ENCODE measurements at regions not wholly inside any gene's neighbourhood (a gene's known extent, or its start where the extent isn't known, plus 50 kb on each side); places are given as distances from the start of the nearest gene placed in this dataset.
"Not testable (repeated sequence)": the region's sequence is repeated elsewhere in the genome, so short reads cannot be mapped to it uniquely, and the experiment has no call there.

DNA sequence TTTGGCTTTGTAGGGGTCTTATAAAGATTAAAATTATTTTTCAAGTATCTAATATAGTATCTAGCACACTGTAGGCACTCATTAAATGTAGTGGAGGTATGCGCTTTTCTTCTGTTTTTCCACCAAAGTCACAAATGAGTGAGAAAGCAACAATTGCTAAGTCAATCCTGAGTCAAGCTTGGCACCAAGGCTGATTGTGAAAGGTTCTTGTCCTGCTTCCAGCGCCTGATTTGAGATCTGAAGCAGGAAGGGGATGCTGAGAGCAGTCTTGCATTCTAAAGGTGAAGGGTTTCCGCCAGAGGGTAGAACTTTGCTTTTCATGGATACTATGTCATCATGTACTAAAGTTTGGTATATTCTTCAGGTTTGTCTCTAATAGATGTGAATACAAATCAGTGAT is 64.9 kb upstream of the DAAM1 start:
- TF ChIP-seq ZNF274 (IDR thresholded peaks at IDR 0.05; ENCODE audit: low read depth, low read length), result no peak
- no peak overlapping the region for H3K4me3 ChIP-seq (ENCODE audit: low read length)

DNA sequence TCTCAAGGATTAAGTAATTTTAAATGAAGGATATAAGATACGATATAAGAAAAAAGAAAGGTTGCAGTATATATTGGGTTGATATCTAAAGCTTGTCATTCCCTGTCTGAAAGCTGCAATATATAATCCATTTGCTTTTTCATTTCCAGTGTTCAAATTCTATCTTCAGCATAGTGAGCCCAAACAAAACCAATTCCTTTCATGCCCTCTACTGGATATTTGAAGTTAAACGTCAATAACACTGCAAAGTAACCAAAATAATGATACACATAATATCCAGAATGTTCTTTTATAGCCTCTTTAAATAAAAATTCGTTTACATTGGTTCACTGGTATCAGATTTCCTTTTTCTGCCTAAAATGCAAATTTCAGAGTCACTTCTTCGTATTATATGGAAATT is 64.5 kb upstream of the DAAM1 start:
- no peak overlapping the region for H3K4me3 ChIP-seq (ENCODE audit: low read length)
- no peak for TF ChIP-seq ZNF274 (IDR thresholded peaks at IDR 0.05; ENCODE audit: low read depth, low read length)

DNA sequence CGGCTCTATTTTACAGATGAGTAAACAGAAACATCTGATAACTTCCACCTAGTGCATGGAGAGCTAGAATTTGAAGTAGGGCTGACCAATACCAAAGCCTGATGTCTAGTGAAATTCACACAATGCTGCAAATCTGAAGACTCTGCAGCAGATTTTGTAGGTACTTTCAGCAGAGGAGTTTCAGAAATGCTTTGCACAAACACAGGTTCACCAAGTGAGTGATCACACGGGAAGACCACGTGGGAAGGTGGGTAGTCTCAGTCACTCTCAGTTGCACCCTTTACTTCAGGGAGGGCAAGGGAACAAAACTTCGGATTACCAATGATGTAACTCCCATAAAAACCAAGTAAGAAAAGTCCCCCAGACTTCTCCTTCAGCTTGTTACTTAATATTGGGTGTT is 63.3 kb upstream of the DAAM1 start:
- no peak overlapping the region for H3K4me3 ChIP-seq (ENCODE audit: low read length)
- no peak for TF ChIP-seq ZNF274 (IDR thresholded peaks at IDR 0.05; ENCODE audit: low read depth, low read length)

DNA sequence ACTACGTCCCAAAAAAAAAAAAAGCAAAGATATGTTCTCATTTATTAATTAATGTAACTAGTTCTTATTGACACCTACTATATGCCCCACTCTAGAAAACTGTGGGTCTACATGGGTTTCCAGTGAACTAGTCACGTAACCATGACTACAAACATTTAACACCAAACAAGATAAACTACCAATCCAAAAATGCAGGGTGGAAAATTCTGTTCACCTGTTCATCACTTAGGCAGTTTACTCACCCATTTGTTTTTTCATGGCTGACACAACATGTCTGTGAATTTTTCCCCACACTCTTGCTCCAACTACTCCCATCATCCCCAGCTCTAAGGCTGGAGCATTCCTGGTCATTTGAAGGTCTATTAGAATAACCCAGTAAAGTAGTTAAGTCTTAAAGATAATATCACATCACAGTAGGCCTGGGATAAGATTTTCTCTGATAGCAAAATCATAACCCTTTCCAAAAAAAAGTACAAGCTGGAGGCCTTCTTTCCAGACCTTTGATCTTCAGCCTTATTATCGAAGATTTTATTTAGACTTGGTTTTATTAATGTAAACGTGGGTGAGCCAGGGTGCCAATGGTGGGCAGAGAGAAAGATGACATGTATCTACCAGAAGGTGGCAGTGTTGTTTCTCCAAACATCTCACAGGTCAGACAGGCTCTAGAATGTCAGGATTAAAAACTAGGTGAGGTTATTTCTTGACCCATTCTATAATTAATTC is 61.6 kb upstream of the DAAM1 start:
- H3K4me3 ChIP-seq (ENCODE audit: low read length), result no peak overlapping the region
- no peak for TF ChIP-seq ZNF274 (IDR thresholded peaks at IDR 0.05; ENCODE audit: low read depth, low read length)

DNA sequence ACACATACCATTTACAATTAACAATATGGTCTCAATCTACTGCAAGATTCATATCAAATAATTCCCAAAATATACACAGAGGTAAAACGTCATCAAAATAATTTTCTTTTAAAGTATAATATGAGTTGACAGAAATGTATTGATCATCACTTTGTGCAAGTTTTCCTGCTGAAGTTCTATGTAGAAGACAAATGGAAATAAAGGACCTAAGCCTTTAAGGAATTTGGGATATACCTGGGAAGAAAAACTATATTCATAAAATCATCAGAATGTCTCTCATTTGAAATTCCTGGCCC is 61.1 kb upstream of the DAAM1 start:
- no peak overlapping the region for H3K4me3 ChIP-seq (ENCODE audit: low read length)
- TF ChIP-seq ZNF274 (IDR thresholded peaks at IDR 0.05; ENCODE audit: low read depth, low read length), result no peak

DNA sequence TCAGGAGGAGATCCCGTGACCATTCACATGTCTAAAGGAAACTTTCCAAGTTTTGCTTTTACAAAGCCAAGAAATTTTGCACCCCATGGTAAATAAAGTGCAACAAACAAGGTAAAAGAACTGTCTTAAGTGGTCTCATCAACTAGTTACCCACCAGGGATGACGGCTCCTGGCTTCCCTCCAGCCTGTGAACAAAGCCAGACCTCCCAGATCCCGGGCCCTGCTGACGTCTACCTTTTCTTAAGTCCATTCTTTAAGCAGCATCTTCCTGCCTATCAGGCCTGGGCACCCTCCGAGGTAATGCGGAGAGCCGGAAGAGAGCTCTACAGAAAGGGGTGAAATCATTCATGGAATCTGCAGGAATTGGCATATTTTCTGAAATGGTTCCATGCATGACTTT is 58.0 kb upstream of the DAAM1 start:
- no peak for TF ChIP-seq ZNF274 (IDR thresholded peaks at IDR 0.05; ENCODE audit: low read depth, low read length)
- H3K4me3 ChIP-seq (ENCODE audit: low read length), result no peak overlapping the region

DNA sequence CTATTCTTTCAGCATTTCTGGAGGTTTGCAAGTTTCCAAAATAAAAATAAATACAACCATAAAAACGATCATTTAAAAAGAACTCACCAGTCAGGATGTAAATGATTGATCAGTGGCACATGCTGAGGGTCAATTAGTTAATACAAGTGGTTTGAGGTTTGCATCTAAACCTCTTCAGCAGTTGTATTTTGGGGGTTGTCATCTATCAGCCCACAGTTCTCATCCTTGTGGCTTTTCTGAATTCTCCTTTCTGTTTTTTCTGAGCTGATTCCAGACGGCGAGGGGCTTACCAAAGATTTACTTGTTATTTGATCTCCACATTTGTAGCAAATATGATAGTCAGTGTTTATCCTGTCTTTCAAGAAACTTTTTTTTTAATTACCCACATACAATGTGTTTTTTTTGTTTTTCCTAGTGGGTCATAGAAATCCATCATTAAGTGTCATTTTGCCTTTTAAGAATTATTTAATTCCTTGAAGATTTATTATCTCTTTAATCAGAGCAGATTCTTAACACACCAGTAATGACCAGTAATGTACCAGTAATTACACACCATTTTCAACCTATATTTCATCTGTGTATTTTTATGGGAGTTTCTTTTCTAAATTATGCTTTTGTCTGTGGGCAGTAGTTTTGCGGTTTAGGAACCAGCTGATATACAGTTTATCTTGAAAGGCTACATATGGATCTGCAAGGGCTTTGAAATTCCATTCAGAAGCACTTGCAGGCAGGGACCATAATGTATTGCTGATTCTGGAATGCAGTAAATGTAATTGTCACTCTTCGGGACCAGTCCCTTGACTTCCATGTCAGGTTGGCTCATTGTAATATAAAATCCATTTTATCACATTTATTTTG is 56.3 kb upstream of the DAAM1 start:
- no peak overlapping the region for H3K4me3 ChIP-seq (ENCODE audit: low read length)
- no peak for TF ChIP-seq ZNF274 (IDR thresholded peaks at IDR 0.05; ENCODE audit: low read depth, low read length)

DNA sequence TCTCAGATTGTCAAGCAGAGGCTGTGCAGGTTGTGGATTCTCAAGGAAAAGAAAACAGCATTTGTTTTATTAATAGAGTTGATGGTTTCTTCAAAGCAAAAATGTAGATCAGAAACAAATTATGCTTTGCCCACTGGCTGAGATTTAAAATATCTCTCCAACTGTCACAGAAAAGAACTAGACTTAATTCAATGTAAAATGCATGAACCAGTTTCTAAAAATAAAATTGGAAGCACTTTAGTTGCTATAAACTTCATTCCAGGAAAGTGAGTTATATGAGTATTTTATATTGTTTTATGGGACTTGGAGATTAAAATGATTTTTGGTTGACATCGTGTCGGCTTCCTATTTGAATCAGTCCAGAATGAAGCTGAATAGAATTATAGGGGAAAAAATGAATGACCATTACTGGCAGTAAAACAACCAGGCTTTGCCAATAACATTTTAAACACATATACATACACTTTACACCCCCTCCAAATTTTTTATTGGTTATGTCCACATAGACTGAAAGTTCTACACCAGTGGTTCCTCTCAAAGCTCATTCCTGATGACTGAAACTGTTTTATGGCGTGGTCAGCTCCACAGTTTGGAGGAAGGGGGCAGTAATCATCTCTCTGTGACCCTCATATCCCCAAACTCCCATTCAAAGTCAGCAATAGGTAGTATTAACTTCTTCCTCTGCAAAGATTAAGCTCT is 55.5 kb upstream of the DAAM1 start:
- no peak for TF ChIP-seq ZNF274 (IDR thresholded peaks at IDR 0.05; ENCODE audit: low read depth, low read length)
- no peak overlapping the region for H3K4me3 ChIP-seq (ENCODE audit: low read length)

DNA sequence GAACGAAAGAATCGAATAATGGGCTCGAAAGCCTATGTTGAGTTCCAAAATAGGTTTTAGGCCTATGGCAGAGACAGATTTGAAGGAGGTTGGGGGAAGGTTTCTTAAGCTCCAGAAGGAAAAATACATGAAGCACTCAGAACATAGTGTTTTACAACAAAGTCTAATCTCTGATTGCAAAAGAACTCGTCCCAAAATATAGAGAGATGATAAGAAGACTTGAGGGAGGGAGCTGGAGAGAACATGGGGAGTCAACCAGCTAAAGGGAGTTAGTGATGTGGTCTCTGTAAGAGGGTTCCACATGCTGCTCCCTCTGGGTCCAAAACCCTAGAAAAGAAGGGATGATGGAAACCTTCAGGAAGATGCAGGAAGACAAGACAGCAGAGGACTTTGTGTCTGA is 54.8 kb upstream of the DAAM1 start:
- no peak for TF ChIP-seq ZNF274 (IDR thresholded peaks at IDR 0.05; ENCODE audit: low read depth, low read length)
- H3K4me3 ChIP-seq (ENCODE audit: low read length), result no peak overlapping the region

DNA sequence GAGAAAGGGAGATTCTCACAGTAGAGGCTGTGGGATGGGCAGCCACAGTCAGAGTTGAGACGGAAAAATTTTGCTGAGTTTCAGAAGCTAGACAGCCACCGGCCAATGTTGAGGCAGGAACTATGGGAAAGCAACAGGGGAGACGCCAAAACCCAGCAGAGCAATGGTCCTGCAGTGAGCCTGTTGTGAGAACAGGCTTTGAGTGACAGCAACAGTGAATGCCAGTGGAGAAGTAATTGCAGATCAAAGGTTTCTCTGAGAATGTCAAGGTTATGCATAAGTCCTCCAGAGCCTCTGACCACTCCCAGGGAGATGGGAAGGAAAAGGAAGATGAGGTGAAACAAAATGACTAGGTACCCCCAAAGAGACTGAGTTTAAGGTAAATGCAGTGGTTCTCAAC is 54.2 kb upstream of the DAAM1 start:
- H3K4me3 ChIP-seq (ENCODE audit: low read length), result no peak overlapping the region
- no peak for TF ChIP-seq ZNF274 (IDR thresholded peaks at IDR 0.05; ENCODE audit: low read depth, low read length)

DNA sequence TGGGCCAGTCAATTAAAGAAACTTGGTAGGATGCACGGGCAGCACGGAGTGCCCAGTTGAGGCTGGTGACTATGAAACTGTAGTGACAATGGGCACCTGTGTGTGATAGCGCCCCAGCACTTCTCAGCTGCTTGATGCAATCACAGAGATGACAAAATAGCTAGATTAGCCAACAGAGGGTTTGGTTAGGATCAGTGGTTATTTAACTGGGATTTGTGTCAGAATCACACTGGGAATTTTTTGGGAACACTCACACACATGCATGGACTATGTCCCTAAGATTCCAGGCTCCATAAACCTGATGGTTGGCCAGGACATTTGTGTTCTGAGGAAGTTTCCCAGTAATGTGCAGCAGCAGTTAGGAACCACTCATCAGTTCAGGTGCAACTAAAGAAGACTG is 51.2 kb upstream of the DAAM1 start:
- no peak overlapping the region for H3K4me3 ChIP-seq (ENCODE audit: low read length)
- no peak for TF ChIP-seq ZNF274 (IDR thresholded peaks at IDR 0.05; ENCODE audit: low read depth, low read length)

DNA sequence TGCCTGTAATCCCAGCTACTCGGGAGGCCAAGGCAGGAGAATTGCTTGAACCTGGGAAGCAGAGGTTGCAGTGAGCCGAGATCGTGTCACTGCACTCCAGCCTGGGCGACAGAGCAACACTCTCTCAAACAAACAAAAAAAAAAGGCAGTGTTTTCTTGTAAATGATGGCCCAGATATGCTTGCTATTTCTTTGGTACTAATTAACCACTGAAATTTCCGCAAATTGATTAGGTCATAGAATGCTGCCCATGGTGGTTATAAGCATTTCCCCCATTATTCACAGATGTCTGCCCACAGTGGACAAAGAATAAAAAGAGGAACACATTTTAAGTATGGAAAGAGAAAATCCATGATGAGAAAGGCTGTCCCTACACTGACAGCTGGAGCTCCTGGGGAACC is 49.9 kb upstream of the DAAM1 start:
- H3K4me3 ChIP-seq (ENCODE audit: low read length), result not testable (repeated sequence)
